Keratinocyte (primary cell): ENCODE measurements at regions not wholly inside any gene's neighbourhood (a gene's known extent, or its start where the extent isn't known, plus 50 kb on each side); places are given as distances from the start of the nearest gene placed in this dataset.
"Not testable (repeated sequence)": the region's sequence is repeated elsewhere in the genome, so short reads cannot be mapped to it uniquely, and the experiment has no call there.

Experiments
- EZH2 ChIP-seq: IDR thresholded peaks from one replicate; pipeline ENCODE4 v1.6.1; 2012; ENCODE audit warnings: inconsistent platforms, mild to moderate bottlenecking, low read length, moderate library complexity
- TF ChIP-seq, protein P1 (sequence below), 3 experiments: IDR thresholded peaks in 1 of 3; conservative IDR thresholded peaks in 1 of 3; optimal IDR thresholded peaks in 1 of 3; 2 replicates in 2 of 3; 3 replicates in 1 of 3; pipeline versions ENCODE3 to v1.5.1; 2011; ENCODE audit warnings: low read length in 3 of 3, mild to moderate bottlenecking in 3 of 3, moderate library complexity in 2 of 3, control low read depth in 1 of 3, inconsistent platforms in 1 of 3; ENCODE audit not compliant: insufficient read depth in 2 of 3; ENCODE audit errors: extremely low read depth in 1 of 3

GRCh38 chr12:95383920-95384319, 90.0 kb upstream of the METAP2 start:
- TF ChIP-seq, protein P1, sequence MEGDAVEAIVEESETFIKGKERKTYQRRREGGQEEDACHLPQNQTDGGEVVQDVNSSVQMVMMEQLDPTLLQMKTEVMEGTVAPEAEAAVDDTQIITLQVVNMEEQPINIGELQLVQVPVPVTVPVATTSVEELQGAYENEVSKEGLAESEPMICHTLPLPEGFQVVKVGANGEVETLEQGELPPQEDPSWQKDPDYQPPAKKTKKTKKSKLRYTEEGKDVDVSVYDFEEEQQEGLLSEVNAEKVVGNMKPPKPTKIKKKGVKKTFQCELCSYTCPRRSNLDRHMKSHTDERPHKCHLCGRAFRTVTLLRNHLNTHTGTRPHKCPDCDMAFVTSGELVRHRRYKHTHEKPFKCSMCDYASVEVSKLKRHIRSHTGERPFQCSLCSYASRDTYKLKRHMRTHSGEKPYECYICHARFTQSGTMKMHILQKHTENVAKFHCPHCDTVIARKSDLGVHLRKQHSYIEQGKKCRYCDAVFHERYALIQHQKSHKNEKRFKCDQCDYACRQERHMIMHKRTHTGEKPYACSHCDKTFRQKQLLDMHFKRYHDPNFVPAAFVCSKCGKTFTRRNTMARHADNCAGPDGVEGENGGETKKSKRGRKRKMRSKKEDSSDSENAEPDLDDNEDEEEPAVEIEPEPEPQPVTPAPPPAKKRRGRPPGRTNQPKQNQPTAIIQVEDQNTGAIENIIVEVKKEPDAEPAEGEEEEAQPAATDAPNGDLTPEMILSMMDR (optimal IDR thresholded peaks at IDR 0.05 in 1 of 3, IDR thresholded peaks at IDR 0.05 in 1 of 3, conservative IDR thresholded peaks at IDR 0.05 in 1 of 3; ENCODE audit: extremely low read depth in 1 of 3, insufficient read depth in 2 of 3, low read length in 3 of 3) = peak in 1 of 3 experiments; percentile 9
- not testable (repeated sequence) for TF ChIP-seq EZH2
